GM18511 (cell line): ENCODE measurements at regions not wholly inside any gene's neighbourhood (a gene's known extent, or its start where the extent isn't known, plus 50 kb on each side); places are given as distances from the start of the nearest gene placed in this dataset.

Experiments
- ATAC-seq: cut with Tn5 transposase; IDR thresholded peaks from one replicate; pipeline ENCODE4 v1.9.1; 2021; ENCODE audit warnings: mild to moderate bottlenecking, moderate library complexity; ENCODE audit not compliant: unreplicated experiment

GRCh38 chr2:217722883-217723472 lies 279.8 kb downstream of the TNS1 start:
- ATAC-seq: no peak

DNA sequence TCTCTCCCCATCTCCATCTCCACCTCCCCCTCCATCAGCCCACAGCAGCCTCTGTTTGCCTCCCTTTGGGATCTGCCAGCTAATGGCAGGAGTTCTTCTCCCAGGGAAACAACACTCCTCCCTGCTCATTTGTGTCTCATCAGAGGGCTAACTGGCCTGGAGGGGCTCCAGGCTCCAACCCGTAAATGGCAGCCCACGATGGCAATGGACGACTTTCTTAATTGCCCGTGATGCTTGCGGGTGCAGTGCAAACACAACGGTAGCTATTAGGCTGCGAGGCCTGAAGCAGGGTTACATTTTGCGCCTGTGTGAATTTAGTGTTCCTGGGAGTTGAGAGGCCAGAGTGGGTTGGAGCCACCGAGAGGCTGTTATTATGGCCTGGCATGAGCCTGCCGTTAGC lies 285.1 kb downstream of the TNS1 start:
- no peak for ATAC-seq

DNA sequence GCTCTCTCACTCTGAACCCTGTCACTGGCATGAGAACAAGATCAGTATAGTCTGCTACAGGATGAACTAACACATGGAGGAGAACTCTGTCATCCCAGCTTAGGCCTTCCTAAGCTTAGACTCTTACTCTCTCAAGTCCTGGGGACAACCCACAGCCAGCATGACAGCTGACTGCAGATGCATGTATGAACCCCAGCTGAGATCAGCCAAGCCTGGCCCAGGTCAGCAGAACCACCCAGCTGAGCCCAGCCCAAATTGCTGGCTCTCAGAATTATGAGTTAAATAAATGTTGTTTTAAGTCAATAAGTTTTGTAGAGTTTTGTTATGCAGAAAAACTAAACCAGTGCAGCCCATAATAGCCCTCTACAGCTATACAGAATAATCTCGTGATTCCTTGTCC lies 287.3 kb downstream of the TNS1 start:
- ATAC-seq: no peak

DNA sequence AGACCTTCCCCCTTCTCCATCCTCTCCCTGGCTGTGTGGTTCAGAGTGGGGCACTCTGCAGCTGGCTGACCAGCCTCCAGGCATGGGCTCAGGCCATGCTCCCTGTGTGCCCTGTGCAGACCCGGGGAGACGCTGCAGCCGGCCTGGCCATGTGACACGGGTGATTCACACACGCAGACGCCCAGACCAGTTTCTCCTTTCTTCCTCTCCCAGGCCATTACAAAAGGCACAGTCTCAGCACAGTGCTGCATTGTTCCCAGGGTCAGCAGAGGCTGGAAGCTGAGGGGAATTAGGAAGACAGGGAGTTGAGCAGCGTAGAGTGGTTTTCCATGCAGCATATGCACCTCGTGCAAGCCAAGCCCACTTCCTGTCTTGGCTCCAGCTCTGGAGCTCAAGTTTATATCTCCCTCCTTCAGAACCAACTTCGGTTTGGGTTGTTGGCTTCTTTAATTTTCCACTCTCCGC lies 288.5 kb downstream of the TNS1 start:
- no peak for ATAC-seq

- ATAC-seq: no peak
Measured at GRCh38 chr2:217713395-217714286, 289.2 kb downstream of the TNS1 start.

DNA sequence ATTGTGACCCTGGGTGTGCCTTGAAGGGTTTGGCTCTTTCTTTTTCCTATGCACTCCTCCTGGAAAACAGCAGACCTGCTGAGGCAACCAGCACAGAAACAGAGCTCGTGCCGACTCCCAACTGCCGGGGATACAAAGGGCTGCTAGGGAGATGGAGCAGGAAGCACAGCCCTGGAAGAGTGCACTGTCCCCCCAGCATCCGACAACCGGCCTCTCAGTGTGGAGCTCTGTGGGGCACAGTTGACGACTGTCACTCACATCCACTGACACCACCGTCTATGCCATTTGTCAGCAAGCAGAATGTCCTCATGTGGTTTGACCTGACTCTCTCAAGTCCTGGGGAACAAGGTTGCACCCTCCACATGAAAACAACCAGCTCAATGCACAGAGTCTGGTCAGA lies 290.4 kb downstream of the TNS1 start:
- ATAC-seq: no peak

- no peak for ATAC-seq
Measured at GRCh38 chr2:217711188-217711587, 291.6 kb downstream of the TNS1 start.

- no peak for ATAC-seq
Measured at GRCh38 chr2:217710211-217710765, 292.5 kb downstream of the TNS1 start.

DNA sequence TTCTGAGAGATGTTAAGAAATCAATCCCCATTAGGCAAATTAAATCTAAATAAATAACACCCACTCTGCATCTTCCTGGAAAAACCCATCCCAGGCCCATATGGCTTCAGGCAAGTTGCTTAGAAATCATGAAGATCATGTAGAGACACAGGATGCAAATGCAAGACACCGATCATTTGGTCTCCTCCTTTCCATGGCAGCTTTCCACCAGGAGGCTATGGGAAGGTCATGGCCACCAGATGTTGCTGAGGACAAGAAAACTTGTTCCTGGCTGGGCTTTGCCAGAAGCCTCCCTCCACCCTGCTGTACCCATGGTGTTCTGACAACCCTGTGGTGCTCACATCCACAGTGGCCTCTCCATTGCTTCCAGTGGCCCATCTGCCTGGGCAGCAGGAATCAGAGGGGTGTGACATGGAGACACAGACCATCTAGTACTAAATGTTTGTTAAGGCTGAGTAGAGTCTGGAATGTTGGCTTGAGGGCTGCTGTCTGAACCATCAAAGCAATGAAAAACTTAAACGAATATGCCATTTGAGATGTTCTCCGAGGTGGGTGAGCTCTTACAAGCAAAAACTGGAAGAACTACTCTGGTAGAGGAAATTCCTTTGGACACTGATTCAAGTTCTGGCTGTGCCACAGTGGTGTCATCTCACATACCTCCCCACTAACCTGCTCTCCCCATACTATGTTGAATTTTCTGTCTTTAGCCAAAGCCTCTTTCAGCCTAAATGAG lies 293.2 kb downstream of the TNS1 start:
- no peak for ATAC-seq

DNA sequence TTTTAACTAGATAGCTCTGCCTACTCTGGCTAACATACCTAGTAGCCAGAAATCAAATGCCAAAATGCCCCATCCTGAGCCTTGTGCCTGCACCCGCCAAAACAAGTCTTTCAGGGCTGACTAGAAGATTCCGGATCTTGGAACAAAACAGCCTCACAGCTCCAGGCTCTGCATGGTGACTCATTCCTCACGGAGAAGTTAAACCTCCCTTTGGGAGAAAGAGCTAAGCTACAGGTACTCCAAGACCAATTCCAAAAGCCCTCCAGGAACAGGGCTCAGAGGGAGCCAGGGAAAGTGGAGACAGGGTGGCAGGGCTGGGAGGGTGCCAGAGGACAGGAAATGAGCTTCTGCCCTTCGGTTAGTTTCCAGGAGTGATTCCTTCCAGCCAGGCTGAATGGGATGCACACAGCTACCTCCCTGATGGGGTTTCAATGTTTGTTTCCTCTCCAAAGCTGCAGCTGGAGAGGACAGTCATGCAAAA lies 295.6 kb downstream of the TNS1 start:
- no peak for ATAC-seq

GRCh38 chr2:217706513-217706912 lies 296.3 kb downstream of the TNS1 start:
- ATAC-seq: no peak

- ATAC-seq: no peak
Measured at GRCh38 chr2:217706095-217706494, 296.7 kb downstream of the TNS1 start.

DNA sequence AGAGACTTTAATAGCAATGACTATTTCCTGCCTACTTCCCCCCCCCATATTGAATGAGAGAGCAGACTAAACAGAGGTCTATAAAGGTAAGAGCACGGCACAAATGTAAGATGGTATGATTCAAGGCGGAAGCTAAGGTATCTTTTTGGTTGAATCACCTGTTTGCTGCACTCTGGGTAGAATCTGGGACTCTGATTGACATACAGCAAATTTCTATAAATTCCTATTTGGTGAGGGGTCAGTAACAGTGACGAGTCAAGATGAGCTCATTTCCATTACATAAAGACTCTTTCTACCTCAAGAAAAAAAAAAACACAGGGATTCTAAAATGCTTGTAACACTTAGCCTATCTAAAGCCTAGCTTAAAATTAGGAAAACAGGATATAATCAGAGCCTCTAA lies 297.3 kb downstream of the TNS1 start:
- ATAC-seq: no peak

GRCh38 chr2:217703999-217704398 lies 298.8 kb downstream of the TNS1 start:
- no peak for ATAC-seq

- ATAC-seq: no peak
Measured at GRCh38 chr2:217703102-217703501, 299.7 kb downstream of the TNS1 start.

GRCh38 chr2:217701622-217702021 lies 301.2 kb downstream of the TNS1 start:
- ATAC-seq: no peak

GRCh38 chr2:217698691-217699090 lies 304.1 kb downstream of the TNS1 start:
- ATAC-seq: no peak

- no peak for ATAC-seq
Measured at GRCh38 chr2:217695033-217695520, 307.7 kb downstream of the TNS1 start.

DNA sequence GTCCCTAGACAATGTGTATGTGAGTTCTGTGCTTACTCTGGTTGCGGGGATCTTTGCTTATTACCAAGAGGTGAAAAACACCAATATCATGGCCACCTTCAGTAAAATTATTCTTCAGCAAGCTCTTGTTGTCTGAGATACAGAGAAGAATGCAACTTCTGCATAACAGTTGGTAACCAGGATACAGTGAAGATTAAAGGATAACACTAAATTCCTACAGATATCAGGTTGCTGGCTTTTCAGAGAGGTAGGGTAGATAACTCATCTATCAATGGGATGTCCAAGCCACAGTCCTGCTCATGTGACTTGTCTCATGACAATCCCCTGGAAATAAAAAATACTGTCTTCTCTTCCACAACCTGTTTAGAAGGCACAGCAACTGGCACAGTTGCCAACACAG lies 308.5 kb downstream of the TNS1 start:
- no peak for ATAC-seq

DNA sequence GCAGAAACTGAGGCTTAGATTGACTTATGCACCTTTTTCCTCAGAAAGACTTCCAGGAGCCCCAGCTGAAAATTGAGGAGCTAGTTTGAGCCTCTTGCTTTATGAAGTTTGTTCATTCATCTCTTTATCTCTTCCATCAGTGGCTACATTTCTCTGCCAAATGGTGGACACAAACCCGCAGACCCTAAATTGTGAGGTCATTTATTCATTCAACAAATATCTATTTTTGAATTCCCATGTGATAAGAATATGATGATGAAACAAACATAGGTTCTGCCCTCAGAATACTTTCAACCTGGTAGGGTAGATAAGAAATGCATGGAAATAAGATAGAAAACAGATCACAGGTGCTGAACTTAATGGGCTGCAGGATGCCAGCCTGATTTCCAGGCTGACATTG lies 309.4 kb downstream of the TNS1 start:
- no peak for ATAC-seq
